HuH-7.5 (cell line): ENCODE measurements at regions not wholly inside any gene's neighbourhood (a gene's known extent, or its start where the extent isn't known, plus 50 kb on each side); places are given as distances from the start of the nearest gene placed in this dataset.
"Not testable (repeated sequence)": the region's sequence is repeated elsewhere in the genome, so short reads cannot be mapped to it uniquely, and the experiment has no call there.

ENCODE experiments used
- DNase-seq: peaks from one replicate; pipeline ENCODE4 v3.0.0; 2011; ENCODE audit warnings: low spot score

GRCh38 chr2:205865056-205865455 is 182.8 kb downstream of the NRP2 start:
- DNase-seq: no peak

DNA sequence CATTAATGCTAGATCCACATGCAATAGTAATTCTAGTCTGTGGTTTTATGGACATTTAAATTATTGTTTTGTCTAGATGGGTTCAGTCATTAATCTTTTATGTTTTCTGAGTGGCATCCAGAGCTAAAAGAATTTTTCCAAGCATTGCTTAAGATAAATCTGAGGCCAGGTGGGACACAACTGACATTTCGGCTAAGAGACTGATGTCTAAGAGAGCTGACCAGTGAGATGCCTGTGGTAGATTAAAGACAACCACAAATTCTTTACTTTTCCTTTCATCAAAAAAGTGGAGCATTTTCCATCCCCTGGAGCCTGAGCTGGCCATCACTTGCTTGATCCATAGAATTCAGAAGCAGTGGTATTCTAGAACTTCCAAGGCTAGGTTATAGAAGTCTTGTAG is 182.2 kb downstream of the NRP2 start:
- DNase-seq: no peak

- DNase-seq: not testable (repeated sequence)
Observed at GRCh38 chr2:205862761-205863160, 180.5 kb downstream of the NRP2 start.

DNA sequence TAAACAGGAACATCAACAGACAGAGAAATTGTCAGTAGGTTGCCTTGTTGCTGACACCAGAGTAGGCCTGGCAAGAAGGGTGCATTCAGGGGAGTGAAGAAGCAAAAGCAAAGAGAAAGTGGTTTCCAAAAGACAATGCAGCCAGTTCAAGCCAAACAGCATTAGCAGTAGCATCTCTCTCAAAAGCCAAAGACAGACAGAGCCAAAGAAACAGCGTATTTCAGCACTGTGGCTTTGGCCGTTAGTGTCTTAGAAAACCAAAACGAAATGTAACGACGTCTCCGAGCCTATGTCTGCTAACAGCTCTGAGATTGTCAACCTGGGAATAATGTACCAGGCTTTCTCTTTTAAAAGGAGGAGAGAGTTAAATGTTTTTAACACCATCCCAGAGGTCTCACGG is 178.6 kb downstream of the NRP2 start:
- DNase-seq: no peak

GRCh38 chr2:205860181-205860580 is 177.9 kb downstream of the NRP2 start:
- no peak for DNase-seq

- no peak for DNase-seq
Observed at GRCh38 chr2:205858881-205859441, 176.7 kb downstream of the NRP2 start.

DNA sequence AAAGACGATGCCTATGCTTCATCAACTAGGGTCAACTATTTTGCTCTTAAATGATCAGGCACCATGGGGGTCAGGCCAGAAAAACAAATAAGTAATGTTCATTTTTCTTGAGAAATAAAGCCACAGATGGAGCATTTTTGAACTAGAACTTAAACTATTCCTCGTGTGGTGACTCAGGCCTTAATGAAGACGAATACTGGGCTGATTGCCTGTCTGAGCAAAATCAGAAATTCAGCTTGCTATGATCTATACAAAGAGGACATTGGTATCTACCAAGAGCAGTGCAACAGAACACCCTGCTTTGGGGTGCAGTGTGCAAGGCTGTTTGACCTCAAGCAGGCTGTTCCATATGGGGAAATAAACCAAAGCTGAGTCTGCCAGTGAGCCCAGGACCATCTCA is 176.0 kb downstream of the NRP2 start:
- no peak for DNase-seq

- DNase-seq: no peak
Observed at GRCh38 chr2:205857520-205858237, 175.4 kb downstream of the NRP2 start.

GRCh38 chr2:205852457-205852856 is 170.2 kb downstream of the NRP2 start:
- DNase-seq: no peak

DNA sequence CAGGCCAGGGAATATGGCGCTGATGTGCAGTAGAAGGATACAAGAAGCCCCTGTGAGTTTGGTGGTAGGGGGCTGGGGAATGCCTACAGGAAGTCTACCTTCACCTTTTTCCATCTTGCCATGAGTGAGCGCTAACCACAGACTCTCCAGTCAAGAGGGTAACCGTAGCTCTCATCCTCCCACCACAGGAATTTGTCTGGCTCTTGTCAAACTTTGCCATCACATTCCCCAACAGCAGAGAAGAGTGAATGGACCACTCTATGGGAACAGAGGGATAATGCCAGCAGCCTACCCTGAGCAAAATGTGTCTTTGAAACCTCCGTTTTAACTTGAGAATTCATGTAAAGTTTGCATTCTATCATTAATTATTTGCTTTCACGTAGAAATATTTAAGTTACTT is 168.3 kb downstream of the NRP2 start:
- DNase-seq: no peak

- DNase-seq: no peak
Observed at GRCh38 chr2:205850132-205850531, 167.8 kb downstream of the NRP2 start.

GRCh38 chr2:205849136-205849535 is 166.8 kb downstream of the NRP2 start:
- no peak for DNase-seq

GRCh38 chr2:205848601-205849000 is 166.3 kb downstream of the NRP2 start:
- no peak for DNase-seq
